Midbrain (tissue), 1 donor: ENCODE measurements at regions not wholly inside any gene's neighbourhood (a gene's known extent, or its start where the extent isn't known, plus 50 kb on each side); places are given as distances from the start of the nearest gene placed in this dataset.
"Not testable (repeated sequence)": the region's sequence is repeated elsewhere in the genome, so short reads cannot be mapped to it uniquely, and the experiment has no call there.

ENCODE experiments used
- DNase-seq: peaks from one replicate; lab custom pipeline; 2025; lab: John Stamatoyannopoulos, UW

- no peak for DNase-seq
Observed at GRCh38 chr7:34487391-34488115, 170.5 kb upstream of the NPSR1 start.

- DNase-seq, result peak; percentile 14
Observed at GRCh38 chr7:34488766-34489165, 169.3 kb upstream of the NPSR1 start.

DNA sequence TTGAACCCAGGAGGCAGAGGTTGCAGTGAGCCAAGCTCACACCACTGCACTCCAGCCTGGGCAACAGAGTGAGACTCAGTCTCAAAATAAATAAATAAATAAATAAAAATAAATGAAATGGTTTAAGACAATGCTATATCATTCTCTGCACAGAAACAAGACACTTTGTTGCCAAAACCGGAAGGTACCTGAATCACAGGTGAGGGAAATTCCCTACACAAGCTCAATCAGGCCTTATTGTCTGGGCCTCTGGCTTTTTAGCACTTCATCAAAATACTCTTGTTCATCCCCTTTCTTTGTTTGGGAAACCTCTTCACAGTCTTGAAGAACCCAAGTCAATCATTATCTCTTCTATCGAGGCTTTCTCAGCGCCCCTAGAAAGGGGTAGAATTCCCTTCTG, 166.1 kb upstream of the NPSR1 start:
- DNase-seq, result no peak

GRCh38 chr7:34493752-34494151, 164.3 kb upstream of the NPSR1 start:
- DNase-seq, result no peak

- no peak for DNase-seq
Observed at GRCh38 chr7:34497153-34497777, 160.8 kb upstream of the NPSR1 start.

- no peak for DNase-seq
Observed at GRCh38 chr7:34501156-34501555, 156.9 kb upstream of the NPSR1 start.

GRCh38 chr7:34507191-34507590, 150.8 kb upstream of the NPSR1 start:
- no peak for DNase-seq

DNA sequence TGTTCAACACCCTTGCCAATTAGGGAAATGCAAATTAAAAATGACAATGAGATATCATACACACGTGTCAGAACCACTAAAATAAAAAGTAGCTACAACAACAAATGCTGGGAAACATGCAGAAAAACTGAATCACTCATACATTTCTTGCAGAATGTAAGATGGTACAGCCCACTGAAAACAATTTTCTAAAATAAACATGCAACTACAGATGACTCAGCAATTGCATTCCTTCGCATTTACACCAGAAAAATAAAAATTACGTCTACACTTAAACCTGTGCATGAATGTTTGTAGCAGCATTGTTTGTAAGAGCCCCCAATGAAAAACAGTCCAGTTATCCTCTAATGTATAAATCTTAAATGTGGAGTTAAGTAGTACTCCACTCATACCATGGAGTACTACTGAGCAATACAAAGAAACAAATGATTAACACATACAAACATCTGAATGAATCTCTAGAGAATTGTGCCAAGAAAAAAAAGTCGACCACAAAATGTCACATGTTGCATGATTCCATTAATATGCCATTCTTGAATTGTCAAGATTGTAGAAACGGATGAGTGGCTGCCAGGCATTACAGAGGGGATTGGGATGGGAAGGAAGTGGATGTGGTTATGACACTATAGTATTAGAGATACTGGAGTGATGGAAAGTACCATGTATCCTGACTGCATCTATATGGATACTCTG, 134.6 kb upstream of the NPSR1 start:
- no peak for DNase-seq

DNA sequence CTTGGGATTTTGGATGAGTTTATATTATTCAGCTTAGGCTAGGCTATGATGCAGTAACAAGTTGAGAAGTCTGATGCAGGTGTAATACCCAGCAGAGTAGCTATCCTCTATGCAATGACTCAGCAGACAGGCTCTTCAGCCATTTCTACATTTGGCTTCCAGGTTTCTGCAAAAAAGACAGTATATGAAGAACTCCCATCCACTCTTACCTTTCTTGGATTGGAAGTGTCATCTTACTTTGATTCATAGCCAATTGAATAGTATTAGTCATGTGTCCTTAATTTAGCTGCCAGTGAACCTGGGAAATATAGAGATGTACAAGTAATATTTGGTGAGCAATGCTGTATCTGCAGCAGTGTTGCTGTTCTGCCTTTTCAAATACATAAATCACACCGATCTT, 127.8 kb upstream of the NPSR1 start:
- no peak for DNase-seq

DNA sequence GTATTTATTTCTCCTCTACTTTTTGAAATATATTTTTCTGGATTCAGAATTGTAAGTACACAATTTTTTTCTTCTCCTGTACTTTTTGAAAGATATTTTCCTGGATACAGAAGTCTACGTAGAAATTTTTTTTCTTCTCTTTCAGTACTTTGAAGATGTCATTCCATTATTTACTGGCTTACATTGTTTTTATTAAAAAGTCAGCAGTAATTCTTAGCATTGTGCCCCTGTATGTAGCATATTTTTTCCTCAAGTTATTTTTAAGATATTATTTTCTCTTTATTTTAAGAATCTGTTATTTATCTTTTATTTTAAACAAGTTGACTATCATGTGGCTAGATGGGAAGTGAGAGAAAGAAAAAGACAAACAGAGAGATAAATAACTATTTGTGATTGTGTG, 119.0 kb upstream of the NPSR1 start:
- DNase-seq, result no peak

DNA sequence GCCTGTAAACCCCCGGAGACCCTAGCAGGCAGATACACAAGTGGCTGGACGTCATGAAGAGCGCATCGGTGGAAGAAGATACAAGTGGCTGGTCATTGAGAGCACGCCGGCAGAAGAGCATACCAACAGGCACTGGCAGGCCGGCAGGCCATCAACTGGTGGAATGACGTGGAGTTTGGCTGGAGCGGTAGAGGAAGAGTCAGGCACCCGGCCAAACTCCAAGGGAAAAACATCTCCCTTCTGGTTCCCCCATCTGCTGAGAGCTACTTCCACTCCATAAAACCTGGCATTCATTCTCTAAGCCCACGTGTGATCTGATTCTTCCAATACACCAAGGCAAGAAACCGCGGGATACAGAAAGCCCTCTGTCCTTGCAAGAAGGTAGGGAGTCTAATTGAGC, 113.4 kb upstream of the NPSR1 start:
- DNase-seq, result no peak

GRCh38 chr7:34550996-34551395, 107.0 kb upstream of the NPSR1 start:
- DNase-seq, result no peak

GRCh38 chr7:34552502-34552901, 105.5 kb upstream of the NPSR1 start:
- DNase-seq, result no peak

DNA sequence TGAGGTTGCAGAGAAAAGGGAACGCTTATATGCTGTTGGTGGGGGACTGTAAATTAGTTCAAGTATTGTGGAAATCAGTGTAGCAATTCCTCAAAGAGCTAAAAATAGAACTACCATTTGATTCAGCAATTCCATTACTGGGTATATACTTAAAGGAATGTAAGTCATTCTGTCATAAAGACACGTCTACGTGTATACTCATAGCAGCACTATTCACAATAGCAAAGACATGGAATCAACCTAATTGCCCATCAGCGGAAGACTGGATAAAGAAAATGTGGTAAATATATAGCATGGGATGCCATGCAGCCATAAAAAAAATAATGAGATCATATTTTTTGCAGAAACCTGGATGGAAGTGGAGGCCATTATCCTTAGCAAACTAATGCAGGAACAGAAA, 100.0 kb upstream of the NPSR1 start:
- no peak for DNase-seq

DNA sequence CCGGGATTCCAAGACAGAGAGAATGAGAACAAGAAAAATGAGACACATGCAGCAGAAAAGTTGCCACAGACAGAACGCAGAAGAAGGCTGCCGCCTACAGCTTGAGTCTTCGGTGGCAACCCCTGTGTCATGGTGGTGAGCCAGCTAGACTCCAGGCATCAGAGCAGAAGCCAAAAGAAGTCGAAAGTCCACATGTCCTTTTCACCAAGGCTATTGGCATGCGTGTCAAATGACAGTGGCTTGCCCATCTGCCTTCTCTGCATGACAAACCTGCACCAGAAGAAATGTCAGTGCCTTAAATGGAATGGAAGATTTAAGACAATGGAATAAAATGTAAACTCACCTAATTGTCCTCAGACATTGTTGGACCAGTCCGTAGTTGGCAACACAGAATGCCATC, 93.9 kb upstream of the NPSR1 start:
- no peak for DNase-seq

GRCh38 chr7:34567906-34568305, 90.1 kb upstream of the NPSR1 start:
- DNase-seq, result no peak

GRCh38 chr7:34569975-34570699, 87.9 kb upstream of the NPSR1 start:
- no peak for DNase-seq

DNA sequence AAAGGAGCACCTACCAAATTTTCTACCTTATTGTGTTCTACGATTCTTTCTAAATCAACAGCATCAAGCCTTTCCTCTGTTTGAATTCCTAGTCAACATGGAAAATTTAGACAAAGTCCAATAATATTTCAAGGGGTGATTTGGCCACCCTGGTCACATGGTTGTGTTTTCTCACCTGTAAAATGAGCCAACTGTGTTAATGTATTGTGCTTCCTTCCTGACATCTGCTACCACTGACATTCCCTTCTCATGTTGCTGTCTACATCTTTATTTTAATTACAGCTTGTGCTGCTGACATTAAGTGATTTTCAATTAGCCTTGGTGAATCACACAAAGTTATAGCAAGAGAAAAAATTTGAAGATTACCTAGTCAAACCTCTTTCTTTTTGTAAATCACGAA, 83.0 kb upstream of the NPSR1 start:
- DNase-seq, result no peak

GRCh38 chr7:34577934-34578333, 80.1 kb upstream of the NPSR1 start:
- not testable (repeated sequence) for DNase-seq

DNA sequence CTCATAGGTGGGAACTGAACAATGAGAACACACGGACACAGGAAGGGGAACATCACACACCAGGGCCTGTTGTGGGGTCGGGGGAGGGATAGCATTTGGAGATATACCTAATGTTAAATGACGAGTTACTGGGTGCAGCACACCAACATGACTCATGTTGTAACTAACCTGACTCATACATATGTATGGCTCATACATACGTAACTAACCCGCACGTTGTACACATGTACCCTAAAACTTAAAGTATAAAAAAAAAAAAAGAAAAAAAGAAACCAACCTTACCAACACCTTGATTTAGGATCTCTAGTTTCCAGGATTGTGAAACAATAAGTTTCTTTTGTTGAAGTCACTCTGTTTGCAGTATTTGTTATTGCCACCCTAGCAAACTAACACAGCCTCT, 76.3 kb upstream of the NPSR1 start:
- DNase-seq, result not testable (repeated sequence)

DNA sequence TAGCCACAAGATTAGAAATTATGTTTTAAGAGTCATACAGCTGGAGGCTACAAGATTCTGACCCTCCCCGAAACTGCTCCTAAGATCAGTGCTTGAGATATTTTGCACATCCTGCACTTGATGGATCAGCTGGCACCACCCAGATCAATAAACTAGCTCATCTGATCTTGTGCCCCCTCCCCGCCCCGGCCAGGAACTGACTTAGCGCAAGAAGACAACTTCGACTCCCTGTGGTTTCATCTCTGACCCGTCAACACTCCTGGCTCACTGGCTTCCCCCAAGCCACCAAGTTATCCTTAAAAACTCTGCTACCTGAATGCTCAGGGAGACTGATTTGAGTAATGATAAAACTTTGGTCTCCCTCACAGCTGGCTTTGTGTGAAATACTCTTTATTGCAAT, 73.5 kb upstream of the NPSR1 start:
- no peak for DNase-seq

GRCh38 chr7:34596887-34597286, 61.1 kb upstream of the NPSR1 start:
- no peak for DNase-seq
